AG09319 (cell line): ENCODE measurements at regions not wholly inside any gene's neighbourhood (a gene's known extent, or its start where the extent isn't known, plus 50 kb on each side); places are given as distances from the start of the nearest gene placed in this dataset.
A peak's percentile ranks its signal among the peaks of the same experiment; 100 is the strongest.

ENCODE experiments used
- DNase-seq: peaks from one replicate; pipeline ENCODE4 v3.0.0-alpha.2; 2010; ENCODE audit warnings: low read depth; ENCODE audit errors: extremely low read depth
- CTCF ChIP-seq: IDR thresholded peaks from 2 replicates; pipeline ENCODE4 v1.5.1; 2011; ENCODE audit warnings: low read depth, mild to moderate bottlenecking, inconsistent platforms, low read length, moderate library complexity

DNA sequence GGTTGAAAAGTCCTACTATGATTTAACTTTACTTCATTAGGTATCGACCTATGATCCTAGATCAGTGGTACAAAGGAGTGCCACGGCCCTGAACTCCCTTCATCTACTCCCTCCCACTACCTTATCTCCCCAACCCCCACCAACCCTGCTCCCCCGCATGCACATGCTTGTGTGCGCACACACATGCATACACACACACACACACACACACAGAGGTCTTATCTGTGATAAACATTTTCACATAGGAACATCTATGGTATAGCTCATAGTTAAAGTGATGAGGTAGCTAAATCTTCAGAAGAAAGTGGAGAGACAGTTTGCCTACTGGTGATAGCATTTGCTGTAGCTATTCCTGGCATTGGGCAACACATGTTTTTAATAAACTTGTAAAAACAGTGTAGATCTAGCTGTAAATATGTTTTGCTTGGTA, 471.3 kb downstream of the ZEB2 start:
- DNase-seq, result no peak
- TF ChIP-seq CTCF, result no peak

DNA sequence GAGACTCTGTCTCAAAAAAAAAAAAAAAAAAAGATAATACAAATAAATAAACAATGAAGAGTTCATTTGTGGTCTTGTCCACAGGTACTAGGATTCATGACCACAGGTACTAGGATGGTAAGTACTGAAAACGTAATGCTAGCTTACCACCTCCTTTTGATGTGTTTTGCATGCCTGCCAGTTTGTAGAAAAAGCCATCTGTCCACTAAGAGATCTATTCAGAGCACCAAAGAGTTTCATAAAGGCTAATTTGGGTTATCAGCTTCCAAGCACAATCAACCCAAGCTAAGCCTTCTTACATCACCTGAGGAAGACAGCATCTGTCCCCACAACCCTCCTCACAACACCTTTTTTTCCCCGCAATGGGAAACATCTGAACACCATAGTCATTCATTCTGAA, 477.2 kb downstream of the ZEB2 start:
- DNase-seq, result no peak
- no peak for TF ChIP-seq CTCF

GRCh38 chr2:144041612-144042011, 478.3 kb downstream of the ZEB2 start:
- no peak for DNase-seq
- TF ChIP-seq CTCF, result no peak

DNA sequence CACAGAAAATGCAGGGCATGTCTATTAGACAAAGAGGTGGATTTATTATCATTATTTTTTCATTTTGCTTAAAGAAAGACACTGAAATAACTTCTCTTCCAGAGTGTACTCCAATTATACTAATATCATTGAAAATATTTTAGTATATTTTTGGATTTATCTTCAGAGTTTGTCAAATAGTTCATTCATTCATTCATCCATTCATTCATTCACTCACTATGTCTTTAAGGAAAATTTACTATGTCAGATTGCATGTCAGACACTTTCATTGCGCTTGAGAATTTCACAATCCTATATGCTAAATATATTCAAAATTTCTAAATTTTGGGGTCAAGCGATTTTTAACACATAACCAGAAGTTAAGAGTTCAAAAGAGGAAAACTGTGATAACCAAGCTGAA, 479.1 kb downstream of the ZEB2 start:
- DNase-seq, result no peak
- TF ChIP-seq CTCF, result no peak

GRCh38 chr2:144032566-144032965, 487.4 kb downstream of the ZEB2 start:
- TF ChIP-seq CTCF, result no peak
- DNase-seq, result peak; percentile 50

- no peak for DNase-seq
- no peak for TF ChIP-seq CTCF
These were observed 489.1 kb downstream of the ZEB2 start for GRCh38 chr2:144030791-144031190.

DNA sequence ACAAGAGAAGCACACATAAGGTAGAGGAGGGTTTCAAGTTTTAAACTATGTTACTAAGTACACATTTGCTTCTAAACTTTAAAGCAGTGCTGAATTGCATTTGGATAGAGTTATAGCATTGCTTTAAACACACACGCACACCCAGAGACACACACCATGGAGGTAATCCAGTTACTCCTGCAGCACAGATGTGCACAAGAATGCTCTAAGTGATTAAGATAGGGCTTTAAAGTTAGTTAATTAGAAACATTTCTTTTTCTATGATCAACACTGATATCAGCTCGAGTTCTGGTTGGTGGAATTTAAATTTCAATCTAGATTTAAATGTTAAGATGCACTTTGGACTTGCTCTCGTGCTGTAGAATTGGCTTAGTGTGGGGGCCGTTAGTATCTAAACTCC, 492.3 kb downstream of the ZEB2 start:
- no peak for TF ChIP-seq CTCF
- DNase-seq, result no peak
